Activated naive CD4-positive, alpha-beta T cell treated with anti-CD3 and anti-CD28 coated beads, Interleukin-2, amount 10 ng/mL, durations not matched to agents 7 days and 5 days (primary cell): ENCODE measurements at regions not wholly inside any gene's neighbourhood (a gene's known extent, or its start where the extent isn't known, plus 50 kb on each side); places are given as distances from the start of the nearest gene placed in this dataset.
"Not testable (repeated sequence)": the region's sequence is repeated elsewhere in the genome, so short reads cannot be mapped to it uniquely, and the experiment has no call there.

Experiments
- CTCF ChIA-PET: fragments of 350-600 bp; sonication (Branson Sonifier 250); formaldehyde crosslinking; loops from one replicate; lab custom pipeline; 2021; ENCODE audit warnings: antibody characterized with exemption; lab: Charles Lee
- DNase-seq: peaks from one replicate; pipeline ENCODE4 v3.0.0-alpha.2; 2020
- H3K27ac Mint-ChIP-seq: one replicate; pipeline ENCODE4 v1.8.0; 2021; ENCODE audit warnings: mild to moderate bottlenecking, moderate library complexity, mixed read lengths
- H3K27me3 Mint-ChIP-seq: one replicate; pipeline ENCODE4 v1.8.0; 2021; ENCODE audit warnings: mild to moderate bottlenecking, mixed read lengths
- H3K36me3 Mint-ChIP-seq: one replicate; pipeline ENCODE4 v1.8.0; 2021; ENCODE audit warnings: mixed read lengths
- H3K4me1 Mint-ChIP-seq: one replicate; pipeline ENCODE4 v1.8.0; 2021; ENCODE audit warnings: mixed read lengths
- H3K4me3 Mint-ChIP-seq: one replicate; pipeline ENCODE4 v1.8.0; 2021; ENCODE audit warnings: mild to moderate bottlenecking, moderate library complexity, mixed read lengths
- H3K9me3 Mint-ChIP-seq: one replicate; pipeline ENCODE4 v1.8.0; 2021; ENCODE audit warnings: mixed read lengths

GRCh38 chr1:196063294-196063693, 544.9 kb downstream of the KCNT2 start:
- H3K27me3 Mint-ChIP-seq = no peaks in the 10 kb centered on the region
- DNase-seq = no peak
- H3K36me3 Mint-ChIP-seq = no peaks in the 10 kb centered on the region
- CTCF ChIA-PET = no interaction called here
- H3K4me1 Mint-ChIP-seq = no peaks in the 10 kb centered on the region
- H3K27ac Mint-ChIP-seq = no peak overlapping the region
- H3K4me3 Mint-ChIP-seq = no peak overlapping the region
- H3K9me3 Mint-ChIP-seq = no peaks in the 10 kb centered on the region

DNA sequence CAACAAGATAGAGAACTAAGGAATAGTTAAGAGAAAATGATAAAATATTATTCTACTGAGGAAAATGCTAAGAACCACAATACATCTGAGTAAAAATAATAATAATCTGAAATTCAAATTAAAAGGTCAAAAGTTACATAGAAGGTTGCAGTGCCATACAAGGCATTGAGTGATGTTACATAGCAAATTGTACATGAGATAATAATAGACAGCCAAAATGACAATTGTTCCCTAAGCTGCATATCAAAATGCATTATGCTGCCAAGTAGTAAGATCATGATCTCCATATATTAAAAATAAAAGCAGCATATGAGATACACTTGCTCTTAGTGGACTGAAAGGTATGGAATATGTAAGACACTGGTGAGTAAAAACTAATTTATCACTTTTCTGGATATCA, 547.7 kb downstream of the KCNT2 start:
- Mint-ChIP-seq H3K27me3 (no peaks in the 10 kb centered on the region), H3K9me3 (no peaks in the 10 kb centered on the region), H3K36me3 (no peaks in the 10 kb centered on the region), H3K27ac (no peak overlapping the region), H3K4me3 (no peak overlapping the region), H3K4me1 (no peaks in the 10 kb centered on the region)
- DNase-seq = no peak
- CTCF ChIA-PET = no interaction called here

GRCh38 chr1:196059210-196059609, 549.0 kb downstream of the KCNT2 start:
- Mint-ChIP-seq H3K9me3 (no peaks in the 10 kb centered on the region), H3K4me1 (no peaks in the 10 kb centered on the region), H3K27me3 (no peaks in the 10 kb centered on the region), H3K27ac (no peak overlapping the region), H3K36me3 (no peaks in the 10 kb centered on the region), H3K4me3 (no peak overlapping the region)
- DNase-seq = no peak
- CTCF ChIA-PET = no interaction called here

GRCh38 chr1:196056966-196057365, 551.3 kb downstream of the KCNT2 start:
- no peak overlapping the region for H3K4me3 Mint-ChIP-seq
- no peaks in the 10 kb centered on the region for H3K36me3 Mint-ChIP-seq
- H3K4me1 Mint-ChIP-seq = no peaks in the 10 kb centered on the region
- H3K27me3 Mint-ChIP-seq = no peaks in the 10 kb centered on the region
- no peaks in the 10 kb centered on the region for H3K9me3 Mint-ChIP-seq
- CTCF ChIA-PET = no interaction called here
- H3K27ac Mint-ChIP-seq = no peak overlapping the region
- no peak for DNase-seq

GRCh38 chr1:196049407-196049806, 558.8 kb downstream of the KCNT2 start:
- no peak overlapping the region for H3K4me3 Mint-ChIP-seq
- no peak overlapping the region for H3K27ac Mint-ChIP-seq
- H3K36me3 Mint-ChIP-seq = no peaks in the 10 kb centered on the region
- DNase-seq = no peak
- H3K9me3 Mint-ChIP-seq = no peaks in the 10 kb centered on the region
- no peaks in the 10 kb centered on the region for H3K27me3 Mint-ChIP-seq
- no peaks in the 10 kb centered on the region for H3K4me1 Mint-ChIP-seq
- CTCF ChIA-PET = no interaction called here

DNA sequence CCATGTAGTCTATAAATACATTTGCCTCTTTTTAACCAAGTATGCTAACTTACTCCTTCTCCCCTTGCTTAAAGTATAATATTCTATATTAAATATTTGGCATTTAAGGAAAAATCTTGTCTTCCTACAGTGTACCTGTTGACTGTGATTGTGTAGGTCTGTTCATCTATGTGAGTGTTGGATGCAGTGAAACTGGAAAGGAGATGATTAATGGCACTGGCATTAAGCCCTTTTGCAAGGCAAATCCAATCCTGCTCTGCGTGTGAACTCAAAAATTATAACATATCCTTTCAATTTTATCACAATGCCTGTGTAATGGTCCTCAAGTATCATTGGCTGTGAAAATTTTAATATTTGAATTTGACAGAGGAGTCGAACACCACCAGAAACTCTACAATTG, 565.0 kb downstream of the KCNT2 start:
- no peak for DNase-seq
- Mint-ChIP-seq H3K27me3 (no peaks in the 10 kb centered on the region), H3K4me1 (no peaks in the 10 kb centered on the region), H3K36me3 (no peaks in the 10 kb centered on the region), H3K4me3 (no peak overlapping the region), H3K27ac (no peak overlapping the region), H3K9me3 (peaks cover 2% of the 10 kb centered on the region)
- CTCF ChIA-PET = no interaction called here

DNA sequence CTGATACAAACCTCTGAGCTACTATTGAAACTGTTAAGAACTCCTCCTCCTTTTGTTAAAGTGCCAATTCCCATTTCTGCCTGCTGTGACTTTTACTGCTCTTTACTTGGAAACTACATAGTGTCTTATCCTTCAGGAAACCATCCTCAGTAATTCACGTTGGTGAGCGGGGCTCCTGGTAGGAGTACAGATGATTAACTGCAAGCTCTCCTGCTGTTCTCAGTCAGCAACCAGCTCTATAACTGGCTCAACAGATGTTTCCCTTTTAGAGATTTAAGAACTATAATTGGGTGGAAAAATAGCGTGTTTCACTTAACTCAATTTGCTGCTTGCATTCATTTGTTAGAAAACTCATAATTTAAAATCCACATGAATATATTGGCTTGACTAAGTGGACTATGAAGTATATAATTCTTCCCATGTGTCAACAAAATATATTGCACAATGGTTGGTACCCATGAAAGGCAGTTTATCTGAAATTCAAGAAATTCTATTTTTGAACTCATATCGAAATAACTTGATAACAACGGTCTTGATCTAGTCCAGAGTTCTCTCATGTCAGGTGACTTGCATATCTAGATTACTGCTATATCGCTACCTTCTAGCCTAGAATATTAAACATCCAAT, 574.0 kb downstream of the KCNT2 start:
- H3K9me3 Mint-ChIP-seq = no peaks in the 10 kb centered on the region
- CTCF ChIA-PET = no interaction called here
- H3K36me3 Mint-ChIP-seq = no peaks in the 10 kb centered on the region
- H3K4me1 Mint-ChIP-seq = no peaks in the 10 kb centered on the region
- DNase-seq = no peak
- no peak overlapping the region for H3K4me3 Mint-ChIP-seq
- H3K27me3 Mint-ChIP-seq = no peaks in the 10 kb centered on the region
- H3K27ac Mint-ChIP-seq = no peak overlapping the region

DNA sequence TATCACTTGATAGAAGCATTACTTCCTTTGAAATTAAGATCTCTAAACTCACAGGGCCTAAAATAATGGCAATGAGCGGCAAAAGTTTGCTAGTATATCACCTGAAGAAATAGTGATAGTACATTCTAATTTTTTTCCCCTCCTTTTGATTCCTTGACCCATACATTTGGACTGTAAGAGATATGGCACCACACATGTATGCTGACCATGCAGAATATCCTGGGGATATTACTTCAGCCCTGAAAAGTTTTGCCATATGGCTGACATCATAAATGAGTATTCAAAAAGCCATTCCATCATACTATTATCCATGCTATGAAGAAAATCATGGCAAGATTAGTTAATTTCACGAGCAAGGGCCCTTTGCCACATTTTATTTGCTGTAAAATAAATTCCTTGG, 576.9 kb downstream of the KCNT2 start:
- DNase-seq, H3K27ac Mint-ChIP-seq, CTCF ChIA-PET, H3K4me1 Mint-ChIP-seq, H3K9me3 Mint-ChIP-seq, H3K4me3 Mint-ChIP-seq, H3K36me3 Mint-ChIP-seq, H3K27me3 Mint-ChIP-seq: not testable (repeated sequence)

DNA sequence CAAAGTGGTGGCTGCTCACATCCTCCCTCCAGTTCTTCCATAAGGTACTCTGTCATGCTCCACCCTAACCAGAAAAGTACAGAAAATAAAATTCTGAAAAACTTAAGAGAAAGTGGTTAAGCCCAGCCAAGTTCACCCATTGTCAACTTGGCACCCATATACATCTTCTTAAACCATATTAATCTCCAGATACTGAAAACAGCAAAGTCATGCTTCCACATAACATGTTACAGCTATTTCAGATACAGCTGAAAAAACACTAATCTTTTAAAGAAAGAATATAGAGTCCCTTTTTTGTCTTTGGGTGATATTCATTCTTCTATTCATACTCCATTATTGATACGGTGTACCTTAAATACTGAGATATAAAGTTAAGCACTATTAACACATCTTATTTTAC, 577.8 kb downstream of the KCNT2 start:
- no peaks in the 10 kb centered on the region for H3K36me3 Mint-ChIP-seq
- no peak for DNase-seq
- CTCF ChIA-PET = no interaction called here
- no peak overlapping the region for H3K27ac Mint-ChIP-seq
- no peaks in the 10 kb centered on the region for H3K27me3 Mint-ChIP-seq
- no peaks in the 10 kb centered on the region for H3K4me1 Mint-ChIP-seq
- no peak overlapping the region for H3K4me3 Mint-ChIP-seq
- no peaks in the 10 kb centered on the region for H3K9me3 Mint-ChIP-seq

GRCh38 chr1:196029410-196029809, 578.8 kb downstream of the KCNT2 start:
- no peaks in the 10 kb centered on the region for H3K36me3 Mint-ChIP-seq
- CTCF ChIA-PET = no interaction called here

DNA sequence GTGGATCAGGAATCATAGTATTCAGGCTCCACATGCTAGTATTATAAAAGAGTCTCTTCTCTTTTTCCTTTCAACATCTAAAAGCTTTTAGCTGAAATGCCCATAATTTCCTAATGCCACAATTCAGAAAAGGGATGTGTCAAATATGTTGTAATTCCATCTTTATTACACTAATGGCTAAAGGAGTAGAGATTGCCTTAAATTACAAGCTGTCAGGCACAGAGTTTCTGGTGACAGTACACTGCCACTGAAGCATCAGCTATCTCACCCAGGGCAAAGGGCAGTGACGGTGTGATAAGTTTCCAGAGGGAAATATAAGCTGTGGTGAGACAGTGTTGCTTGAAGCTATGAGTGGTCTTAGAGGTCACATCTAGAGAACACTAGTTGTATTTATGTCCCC, 581.1 kb downstream of the KCNT2 start:
- H3K27ac Mint-ChIP-seq = no peak overlapping the region
- H3K36me3 Mint-ChIP-seq = no peaks in the 10 kb centered on the region
- DNase-seq = no peak
- CTCF ChIA-PET = no interaction called here
- H3K4me1 Mint-ChIP-seq = no peaks in the 10 kb centered on the region
- no peak overlapping the region for H3K4me3 Mint-ChIP-seq
- H3K9me3 Mint-ChIP-seq = no peaks in the 10 kb centered on the region
- no peaks in the 10 kb centered on the region for H3K27me3 Mint-ChIP-seq

More at GRCh38 chr1:196029410-196029809, 578.8 kb downstream of the KCNT2 start:
- DNase-seq = no peak
- Mint-ChIP-seq H3K4me3 (no peak overlapping the region), H3K4me1 (no peaks in the 10 kb centered on the region), H3K27me3 (no peaks in the 10 kb centered on the region), H3K9me3 (no peaks in the 10 kb centered on the region), H3K27ac (no peak overlapping the region)

- H3K27me3 Mint-ChIP-seq, DNase-seq, H3K27ac Mint-ChIP-seq, H3K4me1 Mint-ChIP-seq, H3K9me3 Mint-ChIP-seq, CTCF ChIA-PET, H3K4me3 Mint-ChIP-seq, H3K36me3 Mint-ChIP-seq: not testable (repeated sequence)
Observed at GRCh38 chr1:196021174-196021573, 587.1 kb downstream of the KCNT2 start.

DNA sequence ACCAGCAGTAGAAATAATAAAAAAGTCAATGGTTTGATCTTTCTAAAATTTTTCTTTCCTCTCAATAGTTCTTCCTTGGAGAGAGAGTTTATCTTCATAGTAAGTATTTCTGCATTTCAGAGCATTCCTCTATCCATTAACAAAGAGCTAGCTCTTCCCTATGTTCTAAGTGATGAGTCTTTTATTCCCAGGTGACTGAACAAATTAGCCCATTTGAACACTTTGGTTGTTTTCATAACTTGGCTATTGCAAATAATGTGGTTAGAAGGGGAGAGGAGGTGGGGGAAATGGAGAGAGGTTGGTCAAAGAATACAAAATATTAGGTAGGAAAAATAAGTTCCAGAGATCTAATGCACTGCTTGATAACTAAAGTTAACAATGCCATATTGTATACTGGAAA, 598.9 kb downstream of the KCNT2 start:
- Mint-ChIP-seq H3K4me1 (no peaks in the 10 kb centered on the region), H3K27me3 (no peaks in the 10 kb centered on the region), H3K36me3 (no peaks in the 10 kb centered on the region), H3K27ac (no peak overlapping the region), H3K4me3 (no peak overlapping the region), H3K9me3 (no peaks in the 10 kb centered on the region)
- CTCF ChIA-PET = no interaction called here
- DNase-seq = no peak

- Mint-ChIP-seq H3K27ac (no peak overlapping the region), H3K4me1 (no peaks in the 10 kb centered on the region), H3K4me3 (no peak overlapping the region), H3K9me3 (no peaks in the 10 kb centered on the region), H3K27me3 (no peaks in the 10 kb centered on the region), H3K36me3 (no peaks in the 10 kb centered on the region)
- CTCF ChIA-PET = no interaction called here
- no peak for DNase-seq
Observed at GRCh38 chr1:196007763-196008162, 600.5 kb downstream of the KCNT2 start.

- no peaks in the 10 kb centered on the region for H3K4me1 Mint-ChIP-seq
- H3K4me3 Mint-ChIP-seq = no peak overlapping the region
- no peak for DNase-seq
- H3K27ac Mint-ChIP-seq = no peak overlapping the region
- H3K9me3 Mint-ChIP-seq = no peaks in the 10 kb centered on the region
- H3K36me3 Mint-ChIP-seq = no peaks in the 10 kb centered on the region
- H3K27me3 Mint-ChIP-seq = no peaks in the 10 kb centered on the region
- CTCF ChIA-PET = no interaction called here
Observed at GRCh38 chr1:196005426-196005825, 602.8 kb downstream of the KCNT2 start.

- H3K4me3 Mint-ChIP-seq, CTCF ChIA-PET, H3K27ac Mint-ChIP-seq: not testable (repeated sequence)
Observed at GRCh38 chr1:196004388-196004787, 603.9 kb downstream of the KCNT2 start.

More at GRCh38 chr1:196004388-196004787, 603.9 kb downstream of the KCNT2 start:
- not testable (repeated sequence) for H3K36me3 Mint-ChIP-seq, H3K27me3 Mint-ChIP-seq, H3K9me3 Mint-ChIP-seq, DNase-seq, H3K4me1 Mint-ChIP-seq
